ENCODE measurements at regions not wholly inside any gene's neighbourhood (a gene's known extent, or its start where the extent isn't known, plus 50 kb on each side); places are given as distances from the start of the nearest gene placed in this dataset.

DNA sequence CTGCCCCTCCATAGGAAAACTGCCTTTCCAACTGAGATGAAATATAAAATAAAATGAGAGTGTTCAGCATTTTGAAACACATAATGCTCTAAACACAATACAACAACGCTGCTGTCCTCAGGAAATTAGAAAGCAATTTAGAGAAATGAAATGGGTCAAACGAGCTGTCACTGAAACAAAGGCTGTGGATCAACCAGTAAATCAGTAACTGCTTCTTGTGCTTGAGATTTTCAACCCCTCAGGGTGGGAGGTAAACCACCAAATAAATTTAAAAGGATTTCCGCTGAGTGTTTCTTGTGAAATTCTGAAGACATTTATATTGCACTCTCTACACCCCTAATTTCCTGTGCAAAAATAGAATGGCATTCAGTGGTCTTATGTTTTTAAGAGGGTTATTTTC is 657.1 kb upstream of the SEL1L start:
- DNase-seq, result no peak

DNA sequence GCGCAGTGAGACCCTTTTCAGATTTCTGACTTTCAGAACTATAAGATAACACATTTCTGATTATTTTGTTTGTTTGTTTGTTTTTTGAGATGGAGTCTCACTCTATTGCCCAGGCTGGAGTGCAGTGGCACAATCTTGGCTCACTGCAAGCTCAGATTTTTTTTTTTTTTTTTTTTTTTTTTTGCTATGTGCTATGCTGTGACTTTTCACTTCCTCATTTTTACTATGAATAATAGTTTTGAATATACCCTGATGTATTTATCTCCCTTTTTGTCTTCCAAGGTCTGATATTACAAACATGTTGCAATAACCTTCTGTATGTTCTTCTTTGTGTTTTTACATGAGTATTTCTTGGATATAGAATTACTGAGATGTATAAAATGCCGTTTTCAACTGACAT is 658.7 kb upstream of the SEL1L start:
- no peak for DNase-seq

DNA sequence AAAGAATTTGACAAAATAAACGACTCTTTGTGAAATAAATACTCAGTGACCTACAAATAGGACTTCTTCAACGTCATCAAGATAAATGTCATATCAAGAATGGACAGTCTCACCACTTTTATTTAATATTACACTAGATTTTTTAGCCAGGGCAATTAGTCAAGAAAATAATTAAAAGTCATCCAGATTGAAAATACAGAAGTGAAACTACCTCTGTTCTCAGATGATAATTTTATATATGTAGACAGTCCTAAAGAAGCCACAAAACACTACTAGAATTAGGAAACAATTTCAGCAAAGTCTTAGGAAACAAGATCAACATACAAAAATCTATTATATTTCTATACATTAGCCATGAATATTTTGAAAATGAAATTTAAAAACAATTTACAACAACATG is 689.6 kb upstream of the SEL1L start:
- DNase-seq, result no peak

DNA sequence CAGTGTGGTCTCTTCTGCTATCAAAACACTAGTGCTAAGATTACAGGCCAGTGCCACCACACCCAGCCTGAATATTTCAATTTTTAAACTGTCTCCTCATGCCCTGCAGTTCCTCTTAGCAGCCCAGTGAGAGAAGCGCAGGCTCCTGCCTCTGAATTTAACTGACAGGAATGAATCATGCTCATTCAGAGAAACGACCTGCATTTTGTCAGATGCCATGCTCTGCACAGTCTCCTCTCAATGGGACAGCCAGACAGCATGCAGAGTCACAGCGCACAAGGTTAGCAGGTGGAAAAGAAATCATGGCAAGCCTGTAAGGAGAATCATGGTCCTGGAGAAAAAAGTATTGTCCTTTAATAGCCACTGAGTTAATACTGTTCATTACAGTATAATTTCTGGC is 691.0 kb upstream of the SEL1L start:
- DNase-seq, result no peak

DNA sequence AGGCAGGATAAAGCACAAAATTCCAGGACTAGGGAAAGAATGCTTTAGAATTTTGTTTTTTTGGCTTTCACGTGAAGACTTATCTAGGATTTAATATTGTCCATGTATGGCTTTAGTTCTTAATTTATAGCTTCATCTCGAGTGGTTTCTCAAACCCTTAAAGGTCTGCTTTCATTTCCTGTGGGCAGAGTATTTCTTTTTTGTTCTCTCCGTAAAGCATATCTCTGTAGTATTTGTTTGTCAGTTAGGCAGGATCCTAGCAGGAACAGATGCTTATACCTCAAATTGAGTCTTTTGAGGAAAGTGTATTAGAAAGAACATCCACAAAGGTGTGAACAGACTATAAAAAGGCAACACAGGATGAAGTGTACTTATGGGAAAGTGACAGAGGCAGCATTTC is 697.1 kb upstream of the SEL1L start:
- no peak for DNase-seq

DNA sequence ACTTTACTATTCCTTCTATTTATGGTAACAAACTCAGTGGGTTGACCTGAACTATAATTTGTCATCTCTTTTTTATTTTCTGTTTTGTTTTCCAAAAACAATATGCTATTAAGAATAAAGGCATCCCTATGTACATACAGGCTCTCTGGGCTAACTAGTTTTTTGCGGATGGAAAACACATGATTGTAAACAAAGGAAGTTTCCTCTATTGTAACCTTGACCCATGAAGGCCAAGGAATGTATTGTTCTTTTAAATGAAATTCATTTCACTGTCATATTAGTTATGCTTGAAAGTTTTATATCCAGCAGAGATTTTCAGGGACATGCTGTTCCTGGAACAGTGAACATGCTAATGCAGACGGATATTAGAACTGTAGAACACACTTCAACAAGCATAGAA is 705.0 kb upstream of the SEL1L start:
- DNase-seq, result no peak

DNA sequence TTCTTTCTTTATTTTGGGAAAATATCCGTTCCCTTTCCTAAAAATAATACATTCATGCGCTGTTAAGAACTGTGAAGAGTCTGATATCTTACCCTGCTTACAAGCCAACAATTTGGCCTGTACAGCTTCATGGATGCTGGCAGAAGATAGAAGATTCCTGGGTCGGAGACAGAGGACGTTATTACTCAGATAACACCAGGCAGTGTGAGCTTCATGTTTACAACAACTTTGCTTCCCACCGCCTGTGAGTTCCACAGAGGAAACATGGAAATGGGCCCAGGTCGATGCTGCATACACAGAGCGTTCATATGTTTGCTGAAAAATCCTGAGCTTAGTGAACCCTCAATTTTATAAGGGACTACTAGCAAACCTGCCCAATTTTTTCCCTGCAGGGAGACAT is 705.6 kb upstream of the SEL1L start:
- DNase-seq, result no peak

DNA sequence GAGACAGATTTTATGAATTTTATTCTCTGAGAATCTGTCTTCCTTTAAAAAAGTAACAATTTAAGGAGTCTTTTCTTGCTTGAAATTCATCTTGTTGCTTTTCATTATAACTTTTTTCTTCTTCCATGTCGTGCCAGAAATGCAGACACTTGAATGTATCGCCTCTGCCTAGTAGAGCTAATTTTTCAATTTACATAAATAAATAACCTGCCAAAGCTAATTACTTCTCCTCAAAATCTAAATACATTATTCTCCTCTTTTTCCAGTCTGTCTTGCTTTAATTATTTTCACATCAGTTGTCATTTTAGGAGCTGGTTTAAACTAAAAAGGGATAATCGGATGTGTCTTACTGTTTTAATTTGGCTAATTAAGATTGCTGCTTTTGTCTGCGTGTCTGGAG is 711.1 kb upstream of the SEL1L start:
- no peak for DNase-seq

DNA sequence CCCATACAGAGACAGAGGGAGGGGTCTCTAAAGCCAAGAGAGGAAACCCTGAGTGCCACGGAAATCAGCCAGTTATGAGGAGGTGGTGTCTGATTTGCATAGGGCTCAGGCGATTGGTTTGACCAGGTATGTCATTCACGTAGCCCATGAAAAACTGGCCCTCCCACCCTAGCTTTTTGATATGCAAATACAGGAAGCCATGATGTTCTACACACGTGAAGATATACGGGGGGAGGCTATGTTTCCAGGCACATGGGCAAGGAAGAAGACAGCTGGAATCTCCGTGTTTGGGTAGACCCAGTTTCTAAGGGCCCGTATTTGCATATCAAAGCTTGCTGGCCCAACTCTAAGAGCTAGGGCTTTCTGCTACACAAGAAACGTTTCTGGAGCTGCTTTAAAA is 717.8 kb upstream of the SEL1L start:
- DNase-seq, result no peak

DNA sequence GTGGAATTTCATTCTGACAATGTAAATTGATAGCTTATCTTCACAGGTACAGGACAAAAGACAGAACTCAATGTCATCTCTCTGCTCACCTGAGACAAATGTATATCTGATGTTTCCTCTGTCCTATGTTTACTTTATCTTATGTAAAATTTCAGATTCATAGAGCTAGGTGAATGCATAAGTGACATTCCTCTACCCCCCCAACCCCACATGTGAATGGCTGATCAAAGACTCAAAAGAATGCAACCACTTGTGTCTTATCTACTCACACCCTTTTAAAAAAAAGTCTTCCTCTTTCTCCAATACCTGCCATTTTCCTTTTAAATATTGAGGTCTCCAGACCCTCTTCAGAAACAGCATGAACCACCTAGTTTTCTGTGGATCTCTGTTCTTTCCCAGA is 736.6 kb upstream of the SEL1L start:
- no peak for DNase-seq

DNA sequence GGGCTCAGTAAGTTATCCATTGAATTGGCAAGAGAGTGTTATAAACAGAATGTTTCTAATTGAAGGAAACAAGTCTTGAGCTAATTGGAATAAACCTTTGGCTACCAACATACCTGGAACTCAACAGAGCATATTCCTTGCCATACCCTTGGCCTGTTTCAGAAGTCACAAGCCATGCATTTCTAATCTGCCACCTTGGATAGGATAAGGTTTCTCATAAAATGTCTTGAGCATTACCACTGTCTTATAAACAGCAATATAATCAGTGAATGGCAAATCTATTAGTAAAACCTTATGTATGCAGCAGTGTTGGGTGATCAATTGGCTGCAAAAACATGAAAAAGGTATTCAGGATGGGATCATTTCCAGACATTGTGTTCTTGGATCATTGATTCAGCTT is 765.2 kb upstream of the SEL1L start:
- no peak for DNase-seq

DNA sequence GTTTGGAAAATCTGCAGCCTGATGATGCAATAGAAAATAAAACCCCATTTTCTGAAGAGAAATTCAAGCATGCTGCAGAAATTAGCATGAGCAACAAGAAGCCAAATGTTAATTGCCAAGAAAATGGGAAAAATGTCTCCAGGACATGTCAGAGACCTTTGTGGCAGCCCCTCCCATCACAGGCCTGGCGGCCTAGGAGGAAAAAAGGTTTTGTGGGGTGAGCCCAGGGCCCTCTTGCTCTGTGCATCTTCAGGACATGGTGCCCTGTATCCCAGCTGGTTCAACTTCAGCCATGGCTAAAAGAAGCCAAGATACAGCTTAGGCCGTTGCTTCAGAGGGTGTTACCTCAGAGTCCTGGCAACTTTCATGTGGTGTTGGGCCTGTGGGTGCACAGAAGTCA is 775.5 kb upstream of the SEL1L start:
- no peak for DNase-seq

DNA sequence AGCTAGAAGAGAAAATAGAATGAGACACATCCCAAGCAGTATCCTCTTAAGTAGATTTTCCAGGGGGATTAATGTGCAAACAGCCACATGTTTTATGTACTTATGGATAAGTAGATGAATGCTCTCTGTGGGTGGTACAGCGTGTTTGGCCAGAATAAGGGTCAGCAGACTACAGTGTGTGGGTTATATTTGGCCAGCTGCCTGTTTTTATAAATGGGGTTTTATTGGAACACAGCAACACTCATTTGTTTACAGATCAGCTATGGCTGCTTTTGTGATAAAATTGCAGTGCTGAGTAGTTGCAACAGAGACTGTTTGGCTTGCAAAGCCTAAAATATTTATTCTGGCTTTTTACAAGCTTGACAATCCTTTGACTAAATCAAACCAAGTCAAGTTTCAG is 780.2 kb upstream of the SEL1L start:
- DNase-seq, result no peak

DNA sequence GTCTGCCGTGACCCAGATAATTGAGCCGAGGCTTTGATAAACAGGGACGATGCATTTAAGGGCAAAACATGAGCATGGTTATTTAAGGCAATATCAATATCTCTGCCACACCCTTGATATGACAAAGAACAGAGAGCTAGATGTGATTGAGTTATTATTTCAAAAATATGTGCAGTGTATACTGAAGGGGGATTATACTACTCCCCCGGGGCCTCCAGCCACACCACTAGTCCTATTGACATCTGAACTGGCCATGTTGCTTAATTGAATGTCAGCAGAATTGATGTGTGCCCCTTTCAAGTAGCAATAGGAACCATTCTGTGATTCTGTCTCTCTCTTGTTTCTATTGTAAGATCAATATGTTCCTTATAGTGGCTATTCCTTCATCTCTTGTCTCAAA is 794.8 kb upstream of the SEL1L start:
- DNase-seq, result no peak

DNA sequence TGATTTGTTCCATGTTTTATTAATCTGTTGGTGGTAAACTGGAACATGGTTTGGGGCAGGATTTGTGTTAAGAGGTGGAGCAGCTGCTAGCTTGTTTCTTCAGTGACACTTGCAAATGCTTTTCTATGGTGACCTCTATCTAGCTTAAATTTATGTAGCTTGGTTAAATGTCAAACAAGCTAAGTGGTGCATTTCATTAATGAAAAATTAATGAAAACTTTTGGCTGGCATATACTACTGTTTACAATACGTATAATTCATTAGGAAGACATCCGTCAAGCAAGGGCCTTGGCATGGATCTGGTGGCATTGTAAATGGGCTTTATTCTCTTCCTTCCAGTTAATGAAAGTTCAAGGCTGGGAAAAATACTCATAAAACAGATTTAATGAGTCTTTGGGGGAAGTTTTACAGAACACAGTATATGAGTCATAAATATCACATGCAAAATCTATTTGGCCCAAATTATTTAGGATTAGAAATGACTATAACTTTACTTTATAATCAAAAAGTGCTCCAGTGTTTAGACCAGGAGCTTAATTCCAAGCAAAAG is 807.7 kb upstream of the SEL1L start:
- no peak for DNase-seq

DNA sequence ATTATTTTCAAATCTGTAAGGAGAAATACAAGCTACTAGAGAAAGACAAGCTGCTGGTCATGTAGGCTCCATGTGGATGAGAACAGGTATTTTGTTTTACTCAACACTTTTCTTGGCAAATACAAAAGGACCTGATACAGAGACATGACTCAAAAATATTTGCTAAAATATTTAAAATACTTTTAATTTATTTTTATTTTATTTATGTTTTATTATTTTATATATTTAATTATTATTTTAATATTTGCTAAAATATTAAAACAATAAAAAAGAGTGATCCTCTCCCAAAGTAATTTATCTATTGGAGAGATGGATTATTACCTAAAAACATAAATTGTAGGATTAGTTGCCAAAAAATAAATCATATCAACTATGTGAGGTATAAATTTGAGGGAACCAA is 808.9 kb upstream of the SEL1L start:
- no peak for DNase-seq

DNA sequence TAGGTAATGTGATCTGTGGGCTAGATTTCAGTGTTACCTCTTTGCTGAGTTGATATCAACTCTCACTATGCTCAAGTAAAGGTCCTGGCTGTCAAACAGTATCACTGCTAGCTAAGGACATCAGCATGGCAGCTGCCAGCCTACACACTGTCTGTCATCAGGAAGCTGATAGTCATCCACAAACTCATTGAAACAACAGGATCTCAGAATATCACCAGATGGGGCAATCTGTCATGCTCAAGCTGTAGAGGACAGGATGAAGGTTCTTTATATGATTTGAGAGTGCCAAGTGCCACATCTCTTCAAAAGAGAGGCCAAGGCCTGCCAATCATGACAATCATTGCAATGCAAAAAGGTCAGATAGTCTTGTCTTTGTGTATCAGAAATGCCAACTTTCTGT is 811.5 kb upstream of the SEL1L start:
- no peak for DNase-seq

DNA sequence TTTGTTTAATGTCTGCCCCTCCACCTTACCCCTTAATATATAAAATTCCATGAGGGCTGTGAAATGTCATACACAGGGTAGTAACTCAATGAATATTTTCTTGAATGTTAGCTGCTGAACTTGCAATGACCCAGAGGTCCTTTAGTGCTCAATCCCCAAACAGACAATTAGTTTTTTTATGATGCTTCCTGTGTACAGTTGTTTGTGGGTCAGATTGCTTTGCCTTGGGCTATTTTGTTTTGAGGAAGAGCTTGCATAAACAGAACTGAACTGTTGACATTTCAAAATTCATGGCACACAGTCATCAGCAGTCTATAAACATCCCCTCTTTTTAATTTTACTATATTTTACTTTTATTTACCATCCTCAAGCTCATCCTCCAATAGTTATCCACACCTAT is 820.5 kb upstream of the SEL1L start:
- no peak for DNase-seq

DNA sequence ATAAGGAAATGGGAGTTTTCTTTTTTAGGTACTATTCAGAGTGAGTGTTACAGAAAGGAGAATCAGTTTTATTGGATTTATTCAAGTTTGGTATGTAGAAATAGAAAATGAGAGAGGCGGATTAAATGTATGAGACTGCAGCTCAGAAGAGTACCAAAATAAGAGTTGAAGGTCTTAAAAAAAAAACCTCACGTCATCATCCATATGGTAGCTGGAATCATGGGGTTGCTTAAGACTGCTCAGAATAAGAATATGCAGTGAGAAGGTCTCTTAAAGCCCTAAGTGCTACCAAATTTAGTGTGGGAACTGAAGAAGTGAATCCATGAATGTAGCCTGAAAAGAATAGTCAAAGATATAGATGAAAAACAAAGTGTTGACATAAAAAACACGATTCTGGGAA is 825.5 kb upstream of the SEL1L start:
- DNase-seq, result no peak

DNA sequence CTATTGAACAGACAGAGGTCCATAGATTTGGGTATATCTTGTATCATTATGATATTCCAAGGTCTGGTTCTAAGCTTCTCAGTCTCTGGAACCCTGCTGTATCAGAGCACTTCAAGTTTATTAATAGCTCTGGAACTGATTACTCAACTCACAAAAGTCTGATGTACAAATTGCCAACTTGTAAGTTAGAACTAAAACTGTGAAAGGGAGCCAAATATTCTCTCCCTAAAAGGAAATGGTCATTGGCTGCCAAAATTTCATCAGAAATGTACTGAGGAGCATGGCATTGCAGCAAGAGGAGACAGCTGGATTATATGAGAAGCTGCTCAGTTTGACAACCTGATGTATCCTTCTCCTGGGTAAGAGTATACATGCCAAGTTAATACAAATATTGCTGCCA is 828.8 kb upstream of the SEL1L start:
- DNase-seq, result no peak

DNA sequence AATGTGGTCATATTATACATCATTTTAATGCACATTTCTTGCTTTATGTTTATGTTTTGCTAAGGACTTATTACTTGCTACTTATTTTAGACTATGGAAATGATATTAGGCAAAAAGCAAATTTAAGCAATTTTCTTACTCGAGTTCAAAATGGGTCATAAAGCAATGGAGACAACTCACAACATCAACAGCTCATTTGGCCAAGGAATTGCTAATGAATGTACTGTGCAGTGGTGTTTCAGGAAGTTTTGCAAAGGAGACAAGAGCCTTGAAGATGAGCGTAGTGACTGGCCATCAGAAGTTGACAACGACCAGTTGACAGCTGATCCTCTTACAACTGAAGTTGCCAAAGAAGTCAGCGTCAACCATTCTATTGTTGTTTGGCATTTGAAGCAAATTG is 831.8 kb upstream of the SEL1L start:
- no peak for DNase-seq

DNA sequence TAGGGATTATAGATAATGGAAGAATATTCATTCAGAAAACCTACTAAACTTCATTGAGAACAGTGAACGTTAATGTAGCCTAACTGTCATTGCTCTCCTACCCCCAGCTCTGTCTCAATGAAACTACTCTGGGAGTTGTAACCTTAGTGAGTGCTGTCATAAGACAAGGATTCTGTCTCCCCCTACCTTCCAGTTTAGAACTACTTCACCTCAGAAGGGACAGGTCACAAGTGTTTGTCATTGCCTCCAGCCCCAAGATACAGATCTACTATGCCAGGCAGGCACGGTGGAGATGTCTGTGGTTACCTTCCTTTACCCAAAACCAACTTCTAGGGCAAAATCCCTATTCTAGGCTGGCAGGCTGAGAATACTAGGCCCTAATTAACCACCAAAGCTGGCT is 833.1 kb upstream of the SEL1L start:
- DNase-seq, result no peak

DNA sequence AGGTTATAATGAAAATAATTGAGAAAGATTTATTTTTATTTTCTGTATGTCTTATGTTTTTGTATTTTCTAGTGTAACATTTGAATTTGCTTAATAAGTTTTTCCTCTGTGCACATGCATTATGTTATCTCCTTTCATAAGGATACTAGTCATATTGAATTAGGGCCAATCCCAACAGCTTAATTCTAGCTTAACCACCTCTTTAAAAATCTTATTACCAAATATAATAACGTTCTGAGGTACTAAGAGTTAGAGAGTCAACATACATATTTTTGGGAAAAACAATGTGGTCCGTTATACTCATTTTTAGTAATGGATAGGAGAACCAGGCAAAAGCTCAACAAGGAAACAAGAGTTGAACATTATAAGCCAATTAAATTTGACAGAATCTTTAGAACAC is 845.6 kb upstream of the SEL1L start:
- DNase-seq, result no peak

DNA sequence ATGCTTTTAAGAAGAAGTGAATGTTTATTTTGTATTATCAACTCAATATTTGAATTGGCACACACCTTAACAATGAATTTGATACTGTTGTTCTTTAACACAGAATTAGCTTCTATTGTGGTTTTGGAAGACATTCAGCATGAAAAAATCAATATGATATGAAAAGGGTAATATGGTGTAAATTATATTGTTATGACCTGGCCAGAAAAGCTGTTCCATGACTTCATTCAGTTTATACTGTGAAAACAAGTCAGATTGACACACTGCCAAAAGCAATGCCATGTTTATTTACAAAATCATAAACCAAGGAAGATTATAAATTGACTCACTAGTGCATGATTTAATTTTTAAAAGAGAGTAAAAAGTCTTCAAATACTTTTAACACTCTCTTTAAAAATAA is 851.4 kb upstream of the SEL1L start:
- no peak for DNase-seq

DNA sequence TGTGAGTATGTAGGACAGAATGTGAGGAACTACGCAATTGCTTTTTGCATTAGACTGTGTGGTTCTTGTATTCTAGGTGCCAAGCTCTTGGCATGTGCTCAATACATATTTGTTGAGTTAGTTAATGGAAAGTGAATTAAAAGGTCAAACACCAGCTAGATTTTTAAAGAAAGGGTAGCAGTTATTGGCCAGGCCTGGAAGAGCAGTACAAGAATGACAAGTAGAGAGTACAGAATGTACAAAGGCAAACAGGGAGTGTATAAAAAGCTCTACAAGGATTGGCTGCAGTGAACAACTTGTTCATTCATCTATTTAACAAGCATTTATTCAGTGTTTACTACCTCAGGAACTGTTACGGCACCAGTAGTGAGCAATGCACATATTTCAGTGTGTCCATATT is 854.0 kb upstream of the SEL1L start:
- no peak for DNase-seq

DNA sequence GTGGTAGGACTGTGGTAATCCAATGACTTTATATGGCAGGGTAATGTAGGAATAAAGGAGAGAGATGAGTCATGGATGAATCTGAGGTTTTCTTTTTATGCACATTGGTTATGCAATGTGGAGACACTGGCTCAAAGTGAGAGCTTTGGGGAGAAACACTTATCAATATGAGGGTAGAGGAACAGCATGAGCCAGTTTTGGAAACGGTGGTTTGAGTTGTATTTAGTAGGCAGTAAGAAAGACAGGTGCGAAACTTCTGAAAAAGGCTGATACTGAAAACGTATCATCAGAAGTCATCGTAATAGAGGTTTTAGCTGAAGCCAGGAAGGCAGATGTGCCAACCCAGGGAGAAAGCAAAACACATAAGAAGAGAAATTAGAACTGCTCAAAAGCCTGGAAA is 854.8 kb upstream of the SEL1L start:
- DNase-seq, result no peak
